Loucy (cell line): ENCODE measurements at regions not wholly inside any gene's neighbourhood (a gene's known extent, or its start where the extent isn't known, plus 50 kb on each side); places are given as distances from the start of the nearest gene placed in this dataset.

Experiments
- CTCF ChIP-seq: fragments of 200-600 bp; sonication (generic); conservative IDR thresholded peaks from 2 replicates; pipeline ENCODE4 v1.5.1; 2014; ENCODE audit warnings: mild to moderate bottlenecking, antibody characterized with exemption, low read length
- EZH2phosphoT487 ChIP-seq: fragments of 200-600 bp; IDR thresholded peaks from 2 replicates; pipeline ENCODE4 v1.6.1; 2018; ENCODE audit warnings: antibody characterized with exemption, mild to moderate bottlenecking, moderate library complexity, borderline replicate concordance

DNA sequence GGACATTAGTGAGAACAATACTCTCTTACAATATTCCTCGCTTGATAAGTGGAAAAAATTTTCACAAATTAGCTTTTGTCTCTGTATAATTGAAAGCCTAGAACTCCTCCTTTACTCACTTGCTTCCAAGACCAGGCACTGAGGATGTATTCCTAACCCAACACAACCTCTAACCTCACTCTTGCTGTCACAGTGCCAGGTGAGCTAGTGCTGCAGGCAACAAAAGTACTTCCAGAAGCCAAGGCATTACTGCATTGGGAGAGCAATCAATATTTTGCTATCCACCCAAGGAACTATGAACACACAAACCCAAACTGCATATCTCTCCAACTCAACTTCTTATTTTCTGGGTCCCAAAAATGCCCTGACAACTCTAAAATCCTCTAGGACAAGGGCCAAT, 1081.0 kb downstream of the VRK1 start:
- TF ChIP-seq CTCF (no peak), EZH2phosphoT487 (no peak)
